ENCODE measurements at regions not wholly inside any gene's neighbourhood (a gene's known extent, or its start where the extent isn't known, plus 50 kb on each side); places are given as distances from the start of the nearest gene placed in this dataset.
A peak's percentile ranks its signal among the peaks of the same experiment; 100 is the strongest.

- TF ChIP-seq ZBTB26 (CRISPR knock-in tag; IDR thresholded peaks at IDR 0.05), result no peak
- 0 out of 2 replicates have a peak, but pooled peaks have one; percentile 22 for TF ChIP-seq SMC3 (conservative IDR thresholded peaks at IDR 0.05; ENCODE audit: insufficient read depth, low read depth, low read length)
- TF ChIP-seq HNRNPUL1 (IDR thresholded peaks at IDR 0.05; ENCODE audit: low read length), result no peak
- no peak for TF ChIP-seq ZNF436 (CRISPR knock-in tag; IDR thresholded peaks at IDR 0.05)
- TF ChIP-seq DEAF1 (CRISPR knock-in tag; IDR thresholded peaks at IDR 0.05), result peak; percentile 38; the same call in 1 of the 2 replicates
- TF ChIP-seq SMARCE1 (IDR thresholded peaks at IDR 0.05), result no peak
- no peak for TF ChIP-seq HLTF (IDR thresholded peaks at IDR 0.05)
- TF ChIP-seq BCOR (IDR thresholded peaks at IDR 0.05), result no peak
- TF ChIP-seq TEAD1 (CRISPR knock-in tag; IDR thresholded peaks at IDR 0.05), result no peak
- TF ChIP-seq CC2D1A (IDR thresholded peaks at IDR 0.05), result peak; percentile 28; the same call in 1 of the 2 replicates
- no peak for TF ChIP-seq TEAD4 (IDR thresholded peaks at IDR 0.05; ENCODE audit: low read length)
- TF ChIP-seq TEAD4 (CRISPR knock-in tag; IDR thresholded peaks at IDR 0.05; ENCODE audit: borderline replicate concordance), result no peak
- TF ChIP-seq DNMT1 (IDR thresholded peaks at IDR 0.05), result no peak
- TF ChIP-seq ZNF384 (IDR thresholded peaks at IDR 0.05; ENCODE audit: low read depth, low read length), result peak; percentile 72
- no peak for TF ChIP-seq CHCHD3 (CRISPR knock-in tag; IDR thresholded peaks at IDR 0.05)
- TF ChIP-seq CHD1 (IDR thresholded peaks at IDR 0.05; ENCODE audit: low read length), result no peak
- TF ChIP-seq ZNF197 (CRISPR knock-in tag; IDR thresholded peaks at IDR 0.05; ENCODE audit: low read depth), result no peak
- TF ChIP-seq ARID3A (IDR thresholded peaks at IDR 0.05; ENCODE audit: borderline replicate concordance, low read depth, low read length), result no peak
- TF ChIP-seq CBX1 (IDR thresholded peaks at IDR 0.05; ENCODE audit: low read depth), result no peak
- no peak for TF ChIP-seq BRD9 (IDR thresholded peaks at IDR 0.05; ENCODE audit: low read depth, partially characterized antibody)
- no peak for TF ChIP-seq NR2C2 (CRISPR knock-in tag; IDR thresholded peaks at IDR 0.05)
- peak; percentile 27; the same call in 1 of the 2 replicates for TF ChIP-seq NR2C2 (tag; IDR thresholded peaks at IDR 0.05)
- no peak for TF ChIP-seq JUNB (CRISPR knock-in tag; conservative IDR thresholded peaks at IDR 0.05)
- TF ChIP-seq ZNF717 (CRISPR knock-in tag; IDR thresholded peaks at IDR 0.05), result no peak
- peak; percentile 50 to 63 for TF ChIP-seq RAD21 (CRISPR knock-in tag; conservative IDR thresholded peaks at IDR 0.05 in 1 of 2, IDR thresholded peaks at IDR 0.05 in 1 of 2)
- TF ChIP-seq E2F1 (CRISPR knock-in tag; IDR thresholded peaks at IDR 0.05), result no peak
Measured at GRCh38 chr5:68380078-68380477, 164.5 kb downstream of the PIK3R1 start (continued).

Measured in K562 (cell line).